ES-I3 (cell line): ENCODE measurements at regions not wholly inside any gene's neighbourhood (a gene's known extent, or its start where the extent isn't known, plus 50 kb on each side); places are given as distances from the start of the nearest gene placed in this dataset.

ENCODE experiments used
- H3K36me3 ChIP-seq: 2 replicates; pipeline ENCODE4 v1.6.1; 2013; ENCODE audit warnings: mild to moderate bottlenecking, low read length, control low read depth, moderate library complexity; ENCODE audit not compliant: insufficient read depth
- H3K4me1 ChIP-seq: 2 replicates; pipeline ENCODE4 v1.6.1; 2013; ENCODE audit warnings: mild to moderate bottlenecking, control low read depth, low read length; ENCODE audit not compliant: insufficient read depth
- H3K9ac ChIP-seq: 2 replicates; pipeline ENCODE4 v1.6.1; 2013; ENCODE audit warnings: low read depth, mild to moderate bottlenecking, low read length, moderate library complexity
- H3K9me3 ChIP-seq: 2 replicates; pipeline ENCODE4 v1.6.1; 2013; ENCODE audit warnings: mild to moderate bottlenecking, low read length, moderate library complexity; ENCODE audit not compliant: control insufficient read depth, insufficient read depth

- no peaks in the 10 kb centered on the region for H3K9me3 ChIP-seq
- H3K36me3 ChIP-seq: no peaks in the 10 kb centered on the region
- no peak overlapping the region for H3K9ac ChIP-seq
- H3K4me1 ChIP-seq: no peaks in the 10 kb centered on the region
These were observed 591.4 kb downstream of the FGF9 start for GRCh38 chr13:22262001-22262885.

GRCh38 chr13:22263185-22263584, 592.3 kb downstream of the FGF9 start:
- Histone ChIP-seq H3K9me3 (no peaks in the 10 kb centered on the region; the same call in 1 of the 2 replicates), H3K36me3 (no peaks in the 10 kb centered on the region)

GRCh38 chr13:22265563-22265962, 594.7 kb downstream of the FGF9 start:
- H3K4me1 ChIP-seq: no peaks in the 10 kb centered on the region
- H3K9me3 ChIP-seq: no peaks in the 10 kb centered on the region; the same call in 1 of the 2 replicates
- no peaks in the 10 kb centered on the region for H3K36me3 ChIP-seq
- H3K9ac ChIP-seq: no peak overlapping the region

More at GRCh38 chr13:22263185-22263584, 592.3 kb downstream of the FGF9 start:
- H3K4me1 ChIP-seq: no peaks in the 10 kb centered on the region
- H3K9ac ChIP-seq: no peak overlapping the region

- H3K36me3 ChIP-seq: no peaks in the 10 kb centered on the region
- no peak overlapping the region for H3K9ac ChIP-seq
- H3K4me1 ChIP-seq: no peaks in the 10 kb centered on the region
- H3K9me3 ChIP-seq: no peaks in the 10 kb centered on the region; the same call in 1 of the 2 replicates
These were observed 600.0 kb downstream of the FGF9 start for GRCh38 chr13:22270881-22271280.

GRCh38 chr13:22271903-22272302, 601.0 kb downstream of the FGF9 start:
- Histone ChIP-seq H3K9me3 (no peaks in the 10 kb centered on the region; the same call in 1 of the 2 replicates), H3K36me3 (no peaks in the 10 kb centered on the region), H3K4me1 (no peaks in the 10 kb centered on the region), H3K9ac (no peak overlapping the region)

- Histone ChIP-seq H3K9ac (no peak overlapping the region), H3K4me1 (no peaks in the 10 kb centered on the region), H3K9me3 (no peaks in the 10 kb centered on the region), H3K36me3 (no peaks in the 10 kb centered on the region)
These were observed 604.5 kb downstream of the FGF9 start for GRCh38 chr13:22275393-22275792.

GRCh38 chr13:22276616-22277015, 605.7 kb downstream of the FGF9 start:
- no peaks in the 10 kb centered on the region for H3K4me1 ChIP-seq
- no peak overlapping the region for H3K9ac ChIP-seq
- H3K36me3 ChIP-seq: no peaks in the 10 kb centered on the region
- H3K9me3 ChIP-seq: no peaks in the 10 kb centered on the region

- no peak overlapping the region for H3K9ac ChIP-seq
- H3K4me1 ChIP-seq: no peaks in the 10 kb centered on the region
- no peaks in the 10 kb centered on the region for H3K36me3 ChIP-seq
These were observed 607.6 kb downstream of the FGF9 start for GRCh38 chr13:22278336-22278929.

GRCh38 chr13:22285867-22286266, 615.0 kb downstream of the FGF9 start:
- H3K9me3 ChIP-seq: no peaks in the 10 kb centered on the region
- no peaks in the 10 kb centered on the region for H3K4me1 ChIP-seq

More at GRCh38 chr13:22278336-22278929, 607.6 kb downstream of the FGF9 start:
- H3K9me3 ChIP-seq: no peaks in the 10 kb centered on the region

GRCh38 chr13:22286338-22286737, 615.5 kb downstream of the FGF9 start:
- H3K9me3 ChIP-seq: no peaks in the 10 kb centered on the region
- no peaks in the 10 kb centered on the region for H3K4me1 ChIP-seq
- no peaks in the 10 kb centered on the region for H3K36me3 ChIP-seq
- no peak overlapping the region for H3K9ac ChIP-seq

More at GRCh38 chr13:22285867-22286266, 615.0 kb downstream of the FGF9 start:
- no peaks in the 10 kb centered on the region for H3K36me3 ChIP-seq
- H3K9ac ChIP-seq: no peak overlapping the region

GRCh38 chr13:22287343-22287920, 616.6 kb downstream of the FGF9 start:
- no peaks in the 10 kb centered on the region for H3K4me1 ChIP-seq
- no peak overlapping the region for H3K9ac ChIP-seq
- no peaks in the 10 kb centered on the region for H3K36me3 ChIP-seq
- no peaks in the 10 kb centered on the region for H3K9me3 ChIP-seq

GRCh38 chr13:22288496-22288895, 617.6 kb downstream of the FGF9 start:
- H3K9ac ChIP-seq: no peak overlapping the region
- H3K4me1 ChIP-seq: no peaks in the 10 kb centered on the region
- no peaks in the 10 kb centered on the region for H3K9me3 ChIP-seq
- no peaks in the 10 kb centered on the region for H3K36me3 ChIP-seq

GRCh38 chr13:22289711-22290110, 618.8 kb downstream of the FGF9 start:
- Histone ChIP-seq H3K36me3 (no peaks in the 10 kb centered on the region), H3K9me3 (no peaks in the 10 kb centered on the region), H3K4me1 (no peaks in the 10 kb centered on the region), H3K9ac (no peak overlapping the region)

- no peaks in the 10 kb centered on the region for H3K36me3 ChIP-seq
- no peak overlapping the region for H3K9ac ChIP-seq
- H3K4me1 ChIP-seq: no peaks in the 10 kb centered on the region
- H3K9me3 ChIP-seq: peaks cover 10% of the 10 kb centered on the region; the same call in 1 of the 2 replicates
These were observed 627.7 kb downstream of the FGF9 start for GRCh38 chr13:22298530-22298929.
